GM12891 (cell line): ENCODE measurements at regions not wholly inside any gene's neighbourhood (a gene's known extent, or its start where the extent isn't known, plus 50 kb on each side); places are given as distances from the start of the nearest gene placed in this dataset.

Experiments
- POLR2A ChIP-seq: IDR thresholded peaks from 2 replicates; pipeline ENCODE4 v1.6.1; 2011; ENCODE audit warnings: low read depth, low read length, control low read depth
- POLR2AphosphoS5 ChIP-seq: IDR thresholded peaks from 2 replicates; pipeline ENCODE4 v1.6.1; 2011; ENCODE audit warnings: low read depth, low read length, control low read depth

DNA sequence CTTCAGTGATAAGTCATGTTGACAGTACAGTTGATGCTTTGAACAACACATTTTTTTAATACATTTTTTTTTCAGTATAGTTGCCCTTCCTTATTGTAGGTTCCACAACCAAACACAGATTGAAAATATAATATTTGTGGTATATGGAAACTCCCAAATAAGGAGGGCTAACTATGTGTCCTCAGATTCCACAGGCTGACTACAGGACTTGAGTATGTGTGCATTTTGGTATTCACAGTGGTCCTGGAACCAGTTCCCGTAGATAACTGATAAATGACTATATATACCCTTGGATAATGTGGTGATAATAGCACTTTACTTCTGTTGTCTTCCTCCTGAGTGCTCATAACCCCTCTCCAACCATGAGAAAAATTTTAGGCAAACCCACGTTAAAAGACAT lies 111.6 kb upstream of the NUDT6 start:
- TF ChIP-seq POLR2A (no peak), POLR2AphosphoS5 (no peak)
